ENCODE measurements at regions not wholly inside any gene's neighbourhood (a gene's known extent, or its start where the extent isn't known, plus 50 kb on each side); places are given as distances from the start of the nearest gene placed in this dataset.

GRCh38 chr11:23727794-23728193 is 769.1 kb upstream of the LUZP2 start:
- Histone ChIP-seq H3K27me3 (ENCODE audit: control insufficient read depth, insufficient read depth, low read length) (no peaks in the 10 kb centered on the region), H3K36me3 (ENCODE audit: control insufficient read depth, insufficient read depth, low read length) (no peaks in the 10 kb centered on the region), H3K9me3 (ENCODE audit: control insufficient read depth, low read length) (no peaks in the 10 kb centered on the region), H3K9ac (ENCODE audit: low read length) (no peak overlapping the region), H3K4me3 (ENCODE audit: low read length) (no peak overlapping the region), H3K4me1 (ENCODE audit: control insufficient read depth, insufficient read depth, low read length) (no peaks in the 10 kb centered on the region)

- H3K4me1 ChIP-seq (ENCODE audit: control insufficient read depth, insufficient read depth, low read length) = no peaks in the 10 kb centered on the region
- no peaks in the 10 kb centered on the region for H3K9me3 ChIP-seq (ENCODE audit: control insufficient read depth, low read length)
- no peaks in the 10 kb centered on the region for H3K36me3 ChIP-seq (ENCODE audit: control insufficient read depth, insufficient read depth, low read length)
- no peak overlapping the region for H3K9ac ChIP-seq (ENCODE audit: low read length)
- H3K4me3 ChIP-seq (ENCODE audit: low read length) = no peak overlapping the region
- H3K27me3 ChIP-seq (ENCODE audit: control insufficient read depth, insufficient read depth, low read length) = no peaks in the 10 kb centered on the region
These were observed 767.8 kb upstream of the LUZP2 start for GRCh38 chr11:23729088-23729487.

- Histone ChIP-seq H3K36me3 (ENCODE audit: control insufficient read depth, insufficient read depth, low read length) (no peaks in the 10 kb centered on the region), H3K27me3 (ENCODE audit: control insufficient read depth, insufficient read depth, low read length) (no peaks in the 10 kb centered on the region), H3K9me3 (ENCODE audit: control insufficient read depth, low read length) (no peaks in the 10 kb centered on the region), H3K4me1 (ENCODE audit: control insufficient read depth, insufficient read depth, low read length) (no peaks in the 10 kb centered on the region), H3K9ac (ENCODE audit: low read length) (no peak overlapping the region), H3K4me3 (ENCODE audit: low read length) (no peak overlapping the region)
These were observed 766.4 kb upstream of the LUZP2 start for GRCh38 chr11:23730307-23730998.

GRCh38 chr11:23732026-23732425 is 764.8 kb upstream of the LUZP2 start:
- no peaks in the 10 kb centered on the region for H3K4me1 ChIP-seq (ENCODE audit: control insufficient read depth, insufficient read depth, low read length)
- H3K4me3 ChIP-seq (ENCODE audit: low read length) = no peak overlapping the region
- no peak overlapping the region for H3K9ac ChIP-seq (ENCODE audit: low read length)
- H3K27me3 ChIP-seq (ENCODE audit: control insufficient read depth, insufficient read depth, low read length) = no peaks in the 10 kb centered on the region
- no peaks in the 10 kb centered on the region for H3K9me3 ChIP-seq (ENCODE audit: control insufficient read depth, low read length)
- no peaks in the 10 kb centered on the region for H3K36me3 ChIP-seq (ENCODE audit: control insufficient read depth, insufficient read depth, low read length)

GRCh38 chr11:23746896-23747295 is 750.0 kb upstream of the LUZP2 start:
- Histone ChIP-seq H3K4me1 (ENCODE audit: control insufficient read depth, insufficient read depth, low read length) (no peaks in the 10 kb centered on the region), H3K9ac (ENCODE audit: low read length) (no peak overlapping the region), H3K27me3 (ENCODE audit: control insufficient read depth, insufficient read depth, low read length) (no peaks in the 10 kb centered on the region), H3K4me3 (ENCODE audit: low read length) (no peak overlapping the region), H3K36me3 (ENCODE audit: control insufficient read depth, insufficient read depth, low read length) (no peaks in the 10 kb centered on the region), H3K9me3 (ENCODE audit: control insufficient read depth, low read length) (no peaks in the 10 kb centered on the region)

- Histone ChIP-seq H3K9ac (ENCODE audit: low read length) (no peak overlapping the region), H3K36me3 (ENCODE audit: control insufficient read depth, insufficient read depth, low read length) (no peaks in the 10 kb centered on the region), H3K4me1 (ENCODE audit: control insufficient read depth, insufficient read depth, low read length) (no peaks in the 10 kb centered on the region), H3K9me3 (ENCODE audit: control insufficient read depth, low read length) (no peaks in the 10 kb centered on the region), H3K27me3 (ENCODE audit: control insufficient read depth, insufficient read depth, low read length) (no peaks in the 10 kb centered on the region), H3K4me3 (ENCODE audit: low read length) (no peak overlapping the region)
These were observed 747.0 kb upstream of the LUZP2 start for GRCh38 chr11:23749762-23750430.

- Histone ChIP-seq H3K9me3 (ENCODE audit: control insufficient read depth, low read length) (no peaks in the 10 kb centered on the region), H3K9ac (ENCODE audit: low read length) (no peak overlapping the region), H3K36me3 (ENCODE audit: control insufficient read depth, insufficient read depth, low read length) (no peaks in the 10 kb centered on the region), H3K4me1 (ENCODE audit: control insufficient read depth, insufficient read depth, low read length) (no peaks in the 10 kb centered on the region), H3K27me3 (ENCODE audit: control insufficient read depth, insufficient read depth, low read length) (no peaks in the 10 kb centered on the region), H3K4me3 (ENCODE audit: low read length) (no peak overlapping the region)
These were observed 745.6 kb upstream of the LUZP2 start for GRCh38 chr11:23751280-23751679.

- no peaks in the 10 kb centered on the region for H3K36me3 ChIP-seq (ENCODE audit: control insufficient read depth, insufficient read depth, low read length)
- H3K27me3 ChIP-seq (ENCODE audit: control insufficient read depth, insufficient read depth, low read length) = no peaks in the 10 kb centered on the region
- no peak overlapping the region for H3K4me3 ChIP-seq (ENCODE audit: low read length)
- no peaks in the 10 kb centered on the region for H3K9me3 ChIP-seq (ENCODE audit: control insufficient read depth, low read length)
- H3K4me1 ChIP-seq (ENCODE audit: control insufficient read depth, insufficient read depth, low read length) = no peaks in the 10 kb centered on the region
- no peak overlapping the region for H3K9ac ChIP-seq (ENCODE audit: low read length)
These were observed 741.8 kb upstream of the LUZP2 start for GRCh38 chr11:23755076-23755475.

GRCh38 chr11:23755769-23756168 is 741.1 kb upstream of the LUZP2 start:
- no peaks in the 10 kb centered on the region for H3K4me1 ChIP-seq (ENCODE audit: control insufficient read depth, insufficient read depth, low read length)
- no peak overlapping the region for H3K9ac ChIP-seq (ENCODE audit: low read length)
- no peak overlapping the region for H3K4me3 ChIP-seq (ENCODE audit: low read length)
- no peaks in the 10 kb centered on the region for H3K9me3 ChIP-seq (ENCODE audit: control insufficient read depth, low read length)
- H3K36me3 ChIP-seq (ENCODE audit: control insufficient read depth, insufficient read depth, low read length) = no peaks in the 10 kb centered on the region
- no peaks in the 10 kb centered on the region for H3K27me3 ChIP-seq (ENCODE audit: control insufficient read depth, insufficient read depth, low read length)

GRCh38 chr11:23759489-23759888 is 737.4 kb upstream of the LUZP2 start:
- no peaks in the 10 kb centered on the region for H3K36me3 ChIP-seq (ENCODE audit: control insufficient read depth, insufficient read depth, low read length)
- no peaks in the 10 kb centered on the region for H3K27me3 ChIP-seq (ENCODE audit: control insufficient read depth, insufficient read depth, low read length)
- no peak overlapping the region for H3K4me3 ChIP-seq (ENCODE audit: low read length)
- no peaks in the 10 kb centered on the region for H3K9me3 ChIP-seq (ENCODE audit: control insufficient read depth, low read length)
- H3K9ac ChIP-seq (ENCODE audit: low read length) = no peak overlapping the region
- no peaks in the 10 kb centered on the region for H3K4me1 ChIP-seq (ENCODE audit: control insufficient read depth, insufficient read depth, low read length)

GRCh38 chr11:23764286-23764685 is 732.6 kb upstream of the LUZP2 start:
- no peak overlapping the region for H3K9ac ChIP-seq (ENCODE audit: low read length)
- no peaks in the 10 kb centered on the region for H3K27me3 ChIP-seq (ENCODE audit: control insufficient read depth, insufficient read depth, low read length)
- H3K4me1 ChIP-seq (ENCODE audit: control insufficient read depth, insufficient read depth, low read length) = no peaks in the 10 kb centered on the region
- H3K4me3 ChIP-seq (ENCODE audit: low read length) = no peak overlapping the region
- no peaks in the 10 kb centered on the region for H3K9me3 ChIP-seq (ENCODE audit: control insufficient read depth, low read length)
- H3K36me3 ChIP-seq (ENCODE audit: control insufficient read depth, insufficient read depth, low read length) = no peaks in the 10 kb centered on the region

- H3K36me3 ChIP-seq (ENCODE audit: control insufficient read depth, insufficient read depth, low read length) = no peaks in the 10 kb centered on the region
- no peak overlapping the region for H3K4me3 ChIP-seq (ENCODE audit: low read length)
- no peak overlapping the region for H3K9ac ChIP-seq (ENCODE audit: low read length)
- no peaks in the 10 kb centered on the region for H3K9me3 ChIP-seq (ENCODE audit: control insufficient read depth, low read length)
- H3K4me1 ChIP-seq (ENCODE audit: control insufficient read depth, insufficient read depth, low read length) = no peaks in the 10 kb centered on the region
- no peaks in the 10 kb centered on the region for H3K27me3 ChIP-seq (ENCODE audit: control insufficient read depth, insufficient read depth, low read length)
These were observed 731.1 kb upstream of the LUZP2 start for GRCh38 chr11:23765682-23766252.

All from mucosa of stomach (tissue), 1 donor.